Activated CD8-positive, alpha-beta memory T cell treated with anti-CD3 and anti-CD28 coated beads for 48 hours (primary cell): ENCODE measurements at regions not wholly inside any gene's neighbourhood (a gene's known extent, or its start where the extent isn't known, plus 50 kb on each side); places are given as distances from the start of the nearest gene placed in this dataset.

ENCODE experiments used
- DNase-seq, 3 experiments: peaks; one replicate each; pipeline ENCODE4 v3.0.0-alpha.2; 2020; ENCODE audit warnings: low read depth in 2 of 3, low spot score in 2 of 3

DNA sequence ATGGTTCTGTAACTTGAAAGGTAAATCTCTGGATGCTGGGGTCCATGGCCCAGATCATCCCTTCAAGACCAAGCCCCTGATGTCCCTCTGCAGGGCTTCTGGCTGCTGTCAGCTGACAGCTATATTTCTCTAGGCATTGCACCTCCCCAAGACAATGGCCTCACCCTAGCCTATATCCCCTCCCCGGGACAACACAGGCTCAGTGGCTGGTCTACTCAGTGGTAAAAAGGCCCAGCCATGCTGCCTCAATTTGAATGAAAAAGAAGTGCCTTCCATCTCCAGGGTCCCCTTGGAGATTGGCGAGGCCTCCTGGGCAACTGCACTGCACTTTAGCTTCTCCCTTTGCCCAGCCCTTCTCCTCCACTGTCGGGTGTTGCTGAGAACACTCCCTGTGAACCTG, 602.8 kb downstream of the CDH26 start:
- DNase-seq: no peak

- DNase-seq: no peak
Measured at GRCh38 chr20:60565083-60565482, 606.9 kb downstream of the CDH26 start.

DNA sequence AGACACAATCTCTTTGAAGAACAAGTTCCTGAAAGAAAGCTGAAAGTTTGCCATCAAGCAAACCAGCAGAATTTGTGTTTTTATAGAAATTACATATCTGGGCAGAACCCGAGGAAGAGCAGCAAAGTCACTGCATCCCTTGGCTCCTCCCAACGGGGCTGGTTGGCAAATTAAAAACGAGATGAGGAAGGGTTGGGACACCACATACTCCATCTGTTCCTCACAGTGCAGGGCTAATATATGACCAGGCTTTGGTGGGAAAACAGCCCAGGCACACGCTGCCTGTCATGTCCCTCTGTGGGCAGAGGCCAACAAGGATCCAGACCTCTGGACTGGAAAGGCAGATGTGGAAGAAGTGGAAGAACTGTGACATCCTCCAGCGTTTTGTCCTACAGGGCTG, 607.3 kb downstream of the CDH26 start:
- DNase-seq: no peak

DNA sequence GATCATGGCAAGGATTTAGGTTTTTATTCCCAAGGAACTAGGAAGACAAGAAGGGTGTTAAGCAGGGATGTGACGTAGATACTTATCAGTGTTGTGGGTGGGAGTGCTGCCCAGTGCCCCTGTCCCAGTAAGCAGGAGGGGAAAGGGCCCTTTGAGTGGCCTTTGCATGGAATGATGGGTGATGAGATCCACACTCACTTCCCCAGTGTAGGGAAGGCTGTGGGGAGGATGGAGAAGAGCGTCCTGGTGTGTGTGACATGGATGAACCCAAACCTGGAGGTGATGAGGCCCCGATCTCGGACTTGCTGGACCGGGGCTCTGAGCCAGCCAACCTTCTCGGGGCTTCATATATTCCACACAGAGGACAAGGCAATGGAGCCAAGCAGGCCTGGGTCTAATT, 610.9 kb downstream of the CDH26 start:
- no peak for DNase-seq

- no peak for DNase-seq
Measured at GRCh38 chr20:60570481-60571277, 612.5 kb downstream of the CDH26 start.

DNA sequence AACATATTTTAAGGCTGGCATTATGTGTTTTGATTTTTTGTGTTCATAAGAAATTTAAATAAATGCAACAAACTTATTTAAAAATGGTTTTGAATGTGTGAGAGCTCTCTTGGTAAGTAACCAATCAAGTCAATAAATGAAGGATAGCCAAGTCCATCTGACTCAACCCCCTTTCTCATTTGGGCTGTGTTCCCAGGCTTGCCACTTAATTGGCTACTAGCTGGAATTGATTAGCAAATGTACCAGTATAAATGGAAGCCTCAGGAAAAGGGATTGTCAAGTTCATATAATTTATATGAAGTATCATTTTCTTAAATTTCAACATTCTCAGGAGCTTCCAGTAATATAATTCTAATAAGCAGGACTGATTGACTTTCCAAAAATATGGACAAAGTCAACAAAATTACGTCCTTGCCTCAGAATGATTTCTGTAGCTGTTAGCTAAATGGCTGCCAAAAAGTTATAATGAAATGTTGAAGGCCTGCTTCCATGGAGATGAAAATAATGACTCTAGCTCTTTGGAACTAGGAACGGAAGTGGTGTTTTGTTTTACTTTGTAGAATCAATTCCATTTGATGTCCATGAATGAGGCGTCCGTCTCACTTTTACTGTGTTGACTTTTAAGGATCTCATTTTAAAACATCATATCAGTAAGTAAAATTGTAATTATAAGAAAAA, 614.9 kb downstream of the CDH26 start:
- no peak for DNase-seq

GRCh38 chr20:60576236-60576635, 618.0 kb downstream of the CDH26 start:
- no peak for DNase-seq

DNA sequence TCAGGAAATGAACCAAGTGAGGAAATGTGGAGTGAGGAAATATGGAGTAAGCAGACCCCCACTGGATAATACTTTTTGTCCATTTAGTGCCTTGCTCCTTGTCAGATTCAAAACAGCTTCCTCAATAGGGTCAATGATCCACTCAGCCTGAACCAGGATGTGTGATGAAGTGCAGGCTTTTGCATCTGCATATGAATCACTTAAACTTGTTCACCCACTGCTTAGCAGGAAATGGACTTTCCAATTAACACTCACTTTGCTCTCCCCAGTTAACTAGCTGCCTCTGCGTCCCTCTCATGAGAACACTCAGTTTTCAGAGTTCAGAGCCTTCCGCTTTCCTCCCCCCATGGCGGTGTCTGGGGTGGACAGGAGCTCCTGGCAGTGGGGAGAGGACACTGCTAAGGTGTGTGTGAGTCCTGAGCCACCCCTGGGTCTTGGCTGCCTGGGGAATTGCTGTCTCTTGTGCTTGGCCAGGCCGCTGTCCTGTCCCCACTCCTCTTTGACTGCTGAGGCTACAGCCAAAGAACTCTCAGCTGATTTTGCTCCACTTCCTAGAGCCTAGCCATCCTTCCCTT, 621.8 kb downstream of the CDH26 start:
- no peak for DNase-seq

DNA sequence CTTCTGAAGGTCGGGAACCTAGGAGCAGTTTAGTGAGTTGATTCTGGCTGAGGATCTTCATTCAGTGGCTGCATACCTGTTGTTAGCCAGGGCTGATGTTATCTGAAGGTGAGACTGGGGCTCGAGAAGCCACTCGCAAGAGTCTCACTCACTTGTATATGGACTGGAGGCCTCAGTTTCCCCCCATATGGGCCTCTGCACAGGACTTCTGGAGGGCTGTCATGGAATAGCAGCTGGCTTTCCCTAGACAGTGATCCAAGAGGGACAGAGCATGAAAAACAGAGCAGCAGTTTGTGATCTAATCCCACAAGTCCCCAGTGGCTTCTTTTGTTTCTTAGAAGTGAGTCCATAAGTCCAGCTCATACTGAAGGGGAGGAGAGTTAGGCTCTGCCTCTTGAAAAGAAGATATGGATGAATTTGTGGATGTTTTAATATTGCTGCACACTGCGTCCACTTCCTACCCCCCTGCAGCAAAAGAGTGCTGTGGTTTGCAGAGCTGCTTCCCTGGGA, 623.4 kb downstream of the CDH26 start:
- no peak for DNase-seq

- DNase-seq: no peak
Measured at GRCh38 chr20:60583741-60584140, 625.5 kb downstream of the CDH26 start.

- no peak for DNase-seq
Measured at GRCh38 chr20:60584221-60584620, 626.0 kb downstream of the CDH26 start.

DNA sequence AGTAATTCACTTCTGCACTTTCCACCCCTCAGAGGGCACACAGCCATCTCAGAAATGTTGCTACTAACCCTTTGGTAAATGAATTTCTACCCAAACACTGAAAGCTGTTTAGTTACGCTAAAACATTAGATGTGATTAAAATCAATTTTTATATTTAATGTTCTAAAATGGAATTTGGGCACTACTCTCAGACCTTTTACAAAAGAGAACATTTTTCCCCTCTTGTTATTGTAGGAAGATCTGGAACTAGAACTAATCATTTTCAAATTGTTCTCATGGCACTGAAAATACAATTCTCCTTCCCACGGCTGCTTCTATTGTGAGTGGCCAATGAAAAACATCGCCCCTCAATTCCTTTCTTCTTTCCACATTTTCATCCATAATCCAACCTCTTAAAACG, 627.4 kb downstream of the CDH26 start:
- DNase-seq: no peak

- DNase-seq: no peak
Measured at GRCh38 chr20:60586269-60587050, 628.2 kb downstream of the CDH26 start.

DNA sequence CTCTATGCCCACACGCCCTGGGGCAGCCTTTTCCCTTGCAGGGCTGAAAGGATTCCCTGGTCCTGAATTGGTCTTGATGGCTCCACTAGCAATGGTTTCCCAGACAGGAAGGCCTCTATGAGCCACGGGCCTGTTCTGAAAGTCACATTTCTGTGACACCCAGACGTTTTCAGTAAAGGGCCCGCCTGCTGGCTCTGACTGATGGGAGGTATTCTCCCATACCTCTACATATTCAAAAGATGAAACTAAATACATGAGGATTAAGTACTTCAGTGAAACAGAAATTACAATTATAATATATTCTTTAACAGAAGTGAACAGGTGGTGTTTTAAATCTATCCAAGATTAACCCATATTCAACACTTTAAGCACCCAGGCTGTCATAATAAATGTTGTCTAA, 629.8 kb downstream of the CDH26 start:
- DNase-seq: no peak

GRCh38 chr20:60589623-60590022, 631.4 kb downstream of the CDH26 start:
- DNase-seq: no peak

DNA sequence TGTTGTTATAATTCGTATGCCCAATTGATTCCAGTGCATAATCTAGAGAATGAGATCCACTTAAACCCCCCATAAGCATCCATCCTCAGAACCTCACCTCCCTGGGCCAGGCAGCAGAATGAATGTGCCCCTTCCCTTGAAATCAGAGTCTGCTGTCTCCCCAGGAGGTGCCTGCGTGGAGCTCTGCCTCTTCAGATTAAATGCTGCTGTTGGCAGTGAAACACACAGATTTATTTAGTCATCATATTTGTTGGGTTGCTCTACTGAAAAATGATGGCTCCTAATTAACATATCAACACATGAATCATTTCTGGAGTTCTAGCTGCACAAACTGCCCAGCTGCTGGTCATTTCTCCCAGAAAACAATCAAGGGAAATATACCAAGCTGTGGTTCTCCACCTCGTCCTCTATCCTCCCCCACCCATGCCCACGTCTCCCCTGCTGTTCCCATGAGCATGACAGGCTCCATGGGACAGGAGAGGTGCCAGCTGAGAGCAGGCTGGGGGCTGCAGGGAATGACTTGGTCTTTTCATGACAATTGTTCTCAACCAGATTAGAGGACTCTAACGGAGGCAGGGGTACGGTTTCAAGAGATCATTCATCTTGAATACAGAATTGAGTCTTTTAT, 633.1 kb downstream of the CDH26 start:
- DNase-seq: no peak

DNA sequence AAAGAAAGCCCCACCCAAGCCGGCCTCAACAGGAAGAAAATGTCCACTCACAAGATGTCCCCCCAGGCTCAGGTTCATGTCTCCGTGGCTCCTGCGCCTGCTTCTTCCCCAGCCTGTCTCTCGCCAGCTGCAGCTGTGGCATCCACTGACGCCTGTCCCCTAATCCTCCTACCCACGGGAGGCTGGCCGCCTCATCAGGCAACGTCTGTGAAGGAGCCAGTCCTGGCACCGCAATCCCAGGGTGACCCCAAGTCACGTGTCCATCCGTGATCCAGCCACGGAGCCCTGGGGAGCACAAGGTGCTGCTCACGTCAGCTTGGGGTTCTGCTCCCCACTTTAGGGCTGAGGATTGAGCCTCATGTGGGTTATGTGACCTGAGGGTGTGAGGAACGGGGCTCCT, 640.3 kb downstream of the CDH26 start:
- no peak for DNase-seq

DNA sequence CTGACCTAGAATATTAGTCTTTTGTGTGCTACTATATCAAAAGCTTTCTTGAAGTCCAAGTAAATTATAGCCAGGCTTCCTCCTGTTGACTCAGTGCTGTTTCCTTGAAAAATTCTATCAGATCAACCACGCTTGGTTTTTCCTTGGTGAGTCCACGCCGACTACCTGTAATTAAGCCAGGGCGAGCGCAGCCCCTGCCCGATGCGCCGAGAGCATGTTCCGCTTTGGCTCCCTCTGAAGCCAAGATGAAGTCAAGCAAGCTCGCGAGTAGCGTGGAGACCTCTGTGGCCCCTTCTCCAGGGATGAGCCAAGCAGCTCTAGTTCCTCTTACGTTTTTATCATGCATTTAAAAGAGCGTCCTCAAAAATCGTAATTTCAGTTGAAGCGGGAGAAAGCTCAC, 641.2 kb downstream of the CDH26 start:
- no peak for DNase-seq

DNA sequence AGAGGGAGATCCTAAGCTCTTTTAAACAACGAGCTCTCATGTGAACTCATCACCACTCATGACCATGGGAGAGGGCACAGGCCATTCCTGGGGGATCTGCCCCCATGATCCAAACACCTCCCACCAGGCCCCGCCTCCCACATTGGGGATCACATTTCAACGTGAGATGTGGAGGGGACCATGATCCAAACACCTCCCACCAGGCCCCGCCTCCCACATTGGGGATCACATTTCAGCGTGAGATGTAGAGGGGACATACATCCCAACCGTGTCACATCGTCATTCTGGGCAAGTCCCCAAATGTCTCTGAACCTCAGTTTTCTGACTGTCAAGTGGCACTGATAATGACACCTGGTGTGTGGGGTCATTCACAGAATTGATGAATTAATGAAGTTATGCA, 641.8 kb downstream of the CDH26 start:
- DNase-seq: no peak

GRCh38 chr20:60624066-60624465, 628.0 kb upstream of the CDH4 start:
- DNase-seq: no peak
